ENCODE measurements at regions not wholly inside any gene's neighbourhood (a gene's known extent, or its start where the extent isn't known, plus 50 kb on each side); places are given as distances from the start of the nearest gene placed in this dataset.
A peak's percentile ranks its signal among the peaks of the same experiment; 100 is the strongest.

DNA sequence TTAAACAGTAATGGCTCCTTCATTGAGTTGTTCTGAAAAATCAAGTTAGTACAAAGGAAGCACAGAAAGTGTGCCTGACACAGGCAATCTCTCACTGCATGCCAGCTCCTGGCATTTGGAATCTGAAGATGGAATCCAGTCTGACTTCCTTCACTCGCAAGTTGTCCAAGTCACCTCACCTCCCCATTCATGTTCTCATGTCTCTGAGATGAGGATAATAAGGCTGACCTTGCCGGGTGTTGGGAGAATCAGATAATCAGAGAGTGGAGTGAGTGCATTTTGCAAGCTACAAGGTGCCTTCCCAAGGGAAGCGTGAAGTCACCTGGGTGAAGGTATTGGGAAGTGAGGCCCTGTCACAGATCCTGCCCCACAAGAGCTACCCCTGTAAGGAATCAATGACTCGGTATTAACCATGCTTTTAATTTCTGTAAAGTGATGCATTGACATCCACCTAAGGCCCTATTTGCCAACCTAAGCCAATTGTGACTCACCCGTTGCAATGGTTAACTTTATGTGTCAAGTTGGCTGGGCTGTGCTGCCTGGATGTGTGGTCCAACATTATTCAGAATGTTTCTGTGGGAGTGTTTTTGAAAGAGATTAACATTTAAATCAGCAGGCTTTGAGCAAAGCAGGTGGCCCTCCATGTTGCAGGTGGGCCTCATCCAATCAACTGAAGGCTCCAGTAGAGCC is 62.5 kb upstream of the TARBP1 start:
- intact Hi-C loops (cut with DNase I; ENCODE audit: low total_unique reads) (loop anchor here (5.0 kb wide), 1 partner anchor 61 kb away; no protein-coding TSS in a partner anchor), in situ Hi-C loops (cut with MboI; ENCODE audit: low pct_ligation_motif_present in 1 of 4, low pct_unique_long_range_greater_than_20kb in 1 of 4, low sequenced_read_pairs in 3 of 4) (loop anchor here in 1 of 4 donors (10.0 kb wide), 1 partner anchor 53 kb away; no protein-coding TSS in a partner anchor)
- no peak for TF ChIP-seq EP300 (IDR thresholded peaks at IDR 0.05; ENCODE audit: low read depth)
- TF ChIP-seq POLR2AphosphoS5 (IDR thresholded peaks at IDR 0.05): no peak
- H3K4me1 ChIP-seq: peaks cover 51 to 69% (median 60%) of the 10 kb centered on the region in 4 donors
- H3K9me3 ChIP-seq: no peaks in the 10 kb centered on the region
- WGBS, 2 donors (ENCODE audit: low coverage in 1 of 2): 95 to 100% methylated on average over 1 to 5 of the region's 5 CpGs
- H3K4me3 ChIP-seq: no peak overlapping the region
- H3K27me3 ChIP-seq: no peaks in the 10 kb centered on the region
- peak overlapping the region; percentile 72 to 93 (median 83) for H3K27ac ChIP-seq
- DNase-seq: no peak
- no peaks in the 10 kb centered on the region for H3K36me3 ChIP-seq

GRCh38 chr1:234540404-234540762 is 61.4 kb upstream of the TARBP1 start:
- Histone ChIP-seq H3K4me3 (no peak overlapping the region), H3K27ac (peak overlapping the region in 3 of 4 donors; percentile 91 to 93 (median 93)), H3K4me1 (peaks cover 55 to 72% (median 61%) of the 10 kb centered on the region in 4 donors), H3K9me3 (no peaks in the 10 kb centered on the region), H3K27me3 (no peaks in the 10 kb centered on the region), H3K36me3 (no peaks in the 10 kb centered on the region)
- 80 to 91% methylated on average over 1 to 5 of the region's 5 CpGs for WGBS, 2 donors (ENCODE audit: low coverage in 1 of 2)
- intact Hi-C loops (cut with DNase I; ENCODE audit: low total_unique reads) (loop anchor here (5.0 kb wide), 1 partner anchor 62 kb away; no protein-coding TSS in a partner anchor), in situ Hi-C loops (cut with MboI; ENCODE audit: low pct_ligation_motif_present in 1 of 4, low pct_unique_long_range_greater_than_20kb in 1 of 4, low sequenced_read_pairs in 3 of 4) (loop anchor here in 1 of 4 donors (10.0 kb wide), 1 partner anchor 54 kb away; no protein-coding TSS in a partner anchor)
- TF ChIP-seq POLR2A (IDR thresholded peaks at IDR 0.05) (no peak), POLR2AphosphoS5 (IDR thresholded peaks at IDR 0.05) (no peak), EP300 (IDR thresholded peaks at IDR 0.05; ENCODE audit: low read depth) (no peak)
- DNase-seq: no peak

- Histone ChIP-seq H3K36me3 (no peaks in the 10 kb centered on the region), H3K27ac (peak overlapping the region; percentile 91 to 93 (median 93)), H3K27me3 (no peaks in the 10 kb centered on the region), H3K4me1 (peaks cover 55 to 72% (median 61%) of the 10 kb centered on the region in 4 donors), H3K9me3 (no peaks in the 10 kb centered on the region), H3K4me3 (no peak overlapping the region)
- in situ Hi-C loops (cut with MboI; ENCODE audit: low pct_ligation_motif_present in 1 of 4, low pct_unique_long_range_greater_than_20kb in 1 of 4, low sequenced_read_pairs in 3 of 4) (loop anchor here in 1 of 4 donors (10.0 kb wide), 1 partner anchor 55 kb away; no protein-coding TSS in a partner anchor), intact Hi-C loops (cut with DNase I; ENCODE audit: low total_unique reads) (loop anchor here (5.0 to 10.0 kb wide), 2 partner anchors 62 to 445 kb away; no protein-coding TSS in a partner anchor)
- WGBS, 2 donors (ENCODE audit: low coverage in 1 of 2): 83 to 86% methylated on average over 7 to 9 of the region's 9 CpGs
- TF ChIP-seq POLR2A (IDR thresholded peaks at IDR 0.05): no peak
- no peak for TF ChIP-seq CTCF (IDR thresholded peaks at IDR 0.05)
- TF ChIP-seq EP300 (IDR thresholded peaks at IDR 0.05; ENCODE audit: low read depth): no peak
- no peak for TF ChIP-seq POLR2AphosphoS5 (IDR thresholded peaks at IDR 0.05)
- no peak for DNase-seq
These were observed 60.9 kb upstream of the TARBP1 start for GRCh38 chr1:234539666-234540403.

DNA sequence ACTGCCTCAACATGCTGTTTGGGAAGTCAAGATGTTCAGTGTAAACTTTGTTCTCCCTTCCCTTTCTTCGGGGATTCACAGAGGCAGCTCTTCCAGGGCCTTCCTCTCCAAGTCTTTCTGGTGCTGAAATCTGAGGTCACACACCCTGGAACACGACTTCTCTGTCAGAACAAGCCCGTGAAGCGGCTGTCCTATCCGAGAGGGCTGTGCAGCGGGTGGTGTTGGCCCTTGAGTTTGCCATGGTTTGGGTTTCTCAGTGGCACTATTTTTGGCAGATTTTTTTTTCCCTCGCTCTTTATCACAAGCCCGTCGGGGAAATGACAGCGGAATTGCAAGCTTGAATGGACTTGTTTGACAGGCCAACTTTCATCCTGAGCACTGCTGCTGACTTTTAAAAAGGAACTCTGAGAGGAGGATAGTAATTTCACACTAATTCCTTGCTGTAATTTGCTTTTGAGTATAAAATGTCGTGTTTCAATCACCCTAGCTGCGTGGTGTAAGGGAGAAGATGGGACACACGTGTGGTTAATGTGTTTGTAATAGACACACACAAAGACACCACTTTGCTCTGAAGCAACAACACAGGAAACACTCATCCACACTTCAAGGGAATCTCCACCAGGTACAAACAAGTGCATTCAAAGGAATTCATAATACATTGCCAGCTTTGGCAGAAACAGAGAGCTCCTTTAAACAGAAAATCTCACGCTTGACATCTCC is 60.1 kb upstream of the TARBP1 start:
- no peak for DNase-seq
- no peaks in the 10 kb centered on the region for H3K9me3 ChIP-seq
- no peaks in the 10 kb centered on the region for H3K36me3 ChIP-seq
- TF ChIP-seq EP300 (IDR thresholded peaks at IDR 0.05; ENCODE audit: low read depth) (no peak), CTCF (IDR thresholded peaks at IDR 0.05) (no peak), POLR2A (IDR thresholded peaks at IDR 0.05) (no peak), POLR2AphosphoS5 (IDR thresholded peaks at IDR 0.05) (no peak)
- intact Hi-C loops (cut with DNase I; ENCODE audit: low total_unique reads) (loop anchor here (10.0 kb wide), 1 partner anchor 446 kb away; no protein-coding TSS in a partner anchor), in situ Hi-C loops (cut with MboI; ENCODE audit: low pct_ligation_motif_present in 1 of 4, low pct_unique_long_range_greater_than_20kb in 1 of 4, low sequenced_read_pairs in 3 of 4) (no loop called here)
- 60 to 65% methylated on average over 6 to 14 of the region's 14 CpGs for WGBS, 2 donors (ENCODE audit: low coverage in 1 of 2)
- H3K27ac ChIP-seq: peak overlapping the region; percentile 91 to 93 (median 93)
- H3K27me3 ChIP-seq: no peaks in the 10 kb centered on the region
- H3K4me1 ChIP-seq: peaks cover 55 to 72% (median 62%) of the 10 kb centered on the region in 4 donors
- H3K4me3 ChIP-seq: no peak overlapping the region
